Gastroesophageal sphincter (tissue), 4 donors: ENCODE measurements at regions not wholly inside any gene's neighbourhood (a gene's known extent, or its start where the extent isn't known, plus 50 kb on each side); places are given as distances from the start of the nearest gene placed in this dataset.

Experiments used
- ATAC-seq: fragments of 150-250 bp; one replicate; pipeline ENCODE4 v1.9.1; 2016; ENCODE audit warnings: mild to moderate bottlenecking, moderate library complexity
- H3K27ac ChIP-seq, 4 donors: fragments of 200-600 bp; sonication (generic) in 3 of 4; 1 replicate in 3 of 4; 2 replicates in 1 of 4; pipeline ENCODE4 v1.5.1; 2016 to 2019
- H3K27me3 ChIP-seq: fragments of 200-600 bp; sonication (generic); one replicate; pipeline ENCODE4 v1.5.1; 2019
- H3K36me3 ChIP-seq, 2 donors: fragments of 200-600 bp; sonication (generic); one replicate each; pipeline ENCODE4 v1.5.1; 2019; ENCODE audit warnings: control low read depth in 1 of 2
- H3K4me1 ChIP-seq, 3 donors: fragments of 200-600 bp; sonication (generic); 1 replicate in 2 of 3; 2 replicates in 1 of 3; pipeline ENCODE4 v1.5.1; 2016 to 2019; ENCODE audit warnings: control low read depth in 2 of 3
- H3K4me3 ChIP-seq, 2 donors: fragments of 200-600 bp; sonication (generic); one replicate each; pipeline ENCODE4 v1.5.1; 2019; ENCODE audit warnings: mild to moderate bottlenecking in 1 of 2, moderate library complexity in 1 of 2
- H3K9me3 ChIP-seq, 3 donors: fragments of 200-600 bp; sonication (generic); one replicate each; pipeline ENCODE4 v1.5.1; 2017 to 2019; ENCODE audit warnings: control low read depth in 2 of 3
- CTCF ChIP-seq, 4 experiments: fragments of 200-600 bp in 2 of 4; fragments of 450-650 bp in 2 of 4; sonication (generic) in 1 of 4; IDR thresholded peaks; one replicate each; pipeline ENCODE4 v1.5.1; 2017 to 2019; ENCODE audit warnings: antibody characterized with exemption in 4 of 4, mild to moderate bottlenecking in 2 of 4, moderate library complexity in 2 of 4
- EP300 ChIP-seq: sonication (generic); formaldehyde crosslinking; IDR thresholded peaks from one replicate; pipeline ENCODE4 v1.6.1; 2017; ENCODE audit warnings: antibody characterized with exemption, mild to moderate bottlenecking
- POLR2A ChIP-seq, 2 donors: fragments of 450-650 bp; IDR thresholded peaks; one replicate each; pipeline ENCODE4 v1.6.1; 2017; ENCODE audit warnings: antibody characterized with exemption in 2 of 2, mild to moderate bottlenecking in 2 of 2, moderate library complexity in 1 of 2
- POLR2AphosphoS5 ChIP-seq: sonication (generic); formaldehyde crosslinking; IDR thresholded peaks from one replicate; pipeline ENCODE4 v1.6.1; 2017; ENCODE audit warnings: antibody characterized with exemption
- WGBS, 2 donors: methylation state at CpG; one replicate each; pipeline ENCODE4 v1.1.5; 2018; ENCODE audit warnings: low coverage in 1 of 2; 5-methylcytosine and 5-hydroxymethylcytosine counted together

- Histone ChIP-seq H3K36me3 (no peaks in the 10 kb centered on the region), H3K4me3 (no peak overlapping the region), H3K27ac (no peak overlapping the region), H3K4me1 (no peaks in the 10 kb centered on the region), H3K27me3 (no peaks in the 10 kb centered on the region), H3K9me3 (no peaks in the 10 kb centered on the region)
- WGBS, 2 donors: 58 to 81% methylated on average over 2 of the region's 2 CpGs
- ATAC-seq: no peak
- TF ChIP-seq EP300 (no peak), CTCF (IDR thresholded peaks at IDR 0.05) (no peak), POLR2AphosphoS5 (no peak), POLR2A (IDR thresholded peaks at IDR 0.05) (no peak)
Observed at GRCh38 chr2:18365342-18365741, 195.1 kb downstream of the RDH14 start.

GRCh38 chr2:18363348-18363747, 197.1 kb downstream of the RDH14 start:
- Histone ChIP-seq H3K9me3 (no peaks in the 10 kb centered on the region), H3K4me1 (no peaks in the 10 kb centered on the region), H3K4me3 (no peak overlapping the region), H3K36me3 (no peaks in the 10 kb centered on the region), H3K27ac (no peak overlapping the region), H3K27me3 (no peaks in the 10 kb centered on the region)
- no peak for ATAC-seq
- 70 to 73% methylated on average over 3 of the region's 3 CpGs for WGBS, 2 donors
- no peak for TF ChIP-seq POLR2A (IDR thresholded peaks at IDR 0.05)
- no peak for TF ChIP-seq EP300
- no peak for TF ChIP-seq CTCF (IDR thresholded peaks at IDR 0.05)
- no peak for TF ChIP-seq POLR2AphosphoS5

- H3K4me1 ChIP-seq: no peaks in the 10 kb centered on the region
- TF ChIP-seq CTCF (IDR thresholded peaks at IDR 0.05): no peak
- no peak for TF ChIP-seq POLR2AphosphoS5
- TF ChIP-seq POLR2A (IDR thresholded peaks at IDR 0.05): no peak
- no peak for TF ChIP-seq EP300
- H3K36me3 ChIP-seq: no peaks in the 10 kb centered on the region
- WGBS, 2 donors: 94 to 100% methylated on average over 1 of the region's 1 CpG
- H3K4me3 ChIP-seq: no peak overlapping the region
- H3K9me3 ChIP-seq: no peaks in the 10 kb centered on the region
- H3K27ac ChIP-seq: no peak overlapping the region
- H3K27me3 ChIP-seq: no peaks in the 10 kb centered on the region
- ATAC-seq: no peak
Observed at GRCh38 chr2:18362696-18363095, 197.8 kb downstream of the RDH14 start.

DNA sequence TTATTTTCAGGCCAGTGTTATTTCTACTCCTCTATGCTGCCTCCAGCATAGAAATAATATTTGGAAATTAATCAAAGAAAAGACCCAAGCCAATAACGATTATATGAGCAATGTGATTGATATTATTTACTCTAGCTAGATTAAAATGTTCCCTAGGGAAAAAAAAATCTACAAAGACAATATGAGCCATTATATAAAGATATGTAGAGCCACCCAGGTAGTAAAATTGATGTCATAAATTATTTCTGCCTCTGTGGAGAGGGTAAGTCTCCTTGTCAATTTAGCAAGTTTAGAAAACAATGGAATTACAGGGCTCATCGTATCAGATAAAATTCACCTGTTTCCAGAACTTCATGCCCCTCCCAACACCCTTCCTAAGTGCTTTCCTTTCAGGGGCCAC, 202.9 kb downstream of the RDH14 start:
- Histone ChIP-seq H3K4me3 (no peak overlapping the region), H3K36me3 (no peaks in the 10 kb centered on the region), H3K4me1 (no peaks in the 10 kb centered on the region), H3K27ac (no peak overlapping the region), H3K27me3 (no peaks in the 10 kb centered on the region), H3K9me3 (no peaks in the 10 kb centered on the region)
- WGBS, 2 donors: 57 to 74% methylated on average over 2 of the region's 2 CpGs
- no peak for ATAC-seq
- TF ChIP-seq POLR2AphosphoS5 (no peak), POLR2A (IDR thresholded peaks at IDR 0.05) (no peak), CTCF (IDR thresholded peaks at IDR 0.05) (no peak), EP300 (no peak)

DNA sequence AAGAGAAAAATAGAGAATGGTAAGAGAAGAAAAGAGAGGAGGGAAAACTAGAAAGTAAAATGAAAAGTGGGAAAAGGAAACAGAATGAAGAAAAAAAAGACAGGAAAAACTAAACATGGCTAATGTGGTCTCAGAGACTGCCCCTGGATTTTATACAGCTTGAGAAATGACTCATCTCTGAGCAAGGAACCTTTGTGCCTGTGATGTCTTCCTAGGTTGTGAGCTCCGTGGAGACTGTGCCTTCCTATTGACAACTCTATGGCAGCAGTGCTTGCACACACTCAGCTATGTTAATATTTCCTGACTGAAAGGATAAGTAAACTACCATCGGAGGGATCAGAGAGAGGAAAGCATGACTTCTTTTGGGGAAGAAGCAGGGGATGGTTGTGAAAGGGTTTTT, 203.8 kb downstream of the RDH14 start:
- no peaks in the 10 kb centered on the region for H3K9me3 ChIP-seq
- ATAC-seq: no peak
- 0 to 60% methylated on average over 1 of the region's 2 CpGs for WGBS, 2 donors

More for the DNA sequence above, 203.8 kb downstream of the RDH14 start:
- TF ChIP-seq POLR2AphosphoS5: no peak
- TF ChIP-seq EP300: no peak
- no peak for TF ChIP-seq CTCF (IDR thresholded peaks at IDR 0.05)
- no peak for TF ChIP-seq POLR2A (IDR thresholded peaks at IDR 0.05)
- Histone ChIP-seq H3K27me3 (no peaks in the 10 kb centered on the region), H3K27ac (no peak overlapping the region), H3K36me3 (no peaks in the 10 kb centered on the region), H3K4me3 (no peak overlapping the region), H3K4me1 (no peaks in the 10 kb centered on the region)
